Testis (tissue), 2 donors: ENCODE measurements at regions not wholly inside any gene's neighbourhood (a gene's known extent, or its start where the extent isn't known, plus 50 kb on each side); places are given as distances from the start of the nearest gene placed in this dataset.

Experiments used
- DNase-seq: peaks from one replicate; pipeline ENCODE4 v3.0.0-alpha.2; 2019
- H3K27ac ChIP-seq, 2 donors: fragments of 200-600 bp; sonication (generic); one replicate each; pipeline ENCODE4 v1.5.1; 2019
- H3K27me3 ChIP-seq: fragments of 200-600 bp; sonication (generic); one replicate; pipeline ENCODE4 v1.5.1; 2019
- H3K36me3 ChIP-seq: fragments of 200-600 bp; sonication (generic); one replicate; pipeline ENCODE4 v1.5.1; 2017; ENCODE audit warnings: low read depth; ENCODE audit errors: missing control alignments
- H3K4me1 ChIP-seq: fragments of 200-600 bp; sonication (generic); one replicate; pipeline ENCODE4 v1.5.1; 2019
- H3K4me3 ChIP-seq, 2 donors: fragments of 200-600 bp; sonication (generic); one replicate each; pipeline ENCODE4 v1.5.1; 2017 to 2019
- H3K9me3 ChIP-seq: fragments of 200-600 bp; sonication (generic); one replicate; pipeline ENCODE4 v1.5.1; 2017
- POLR2A ChIP-seq: fragments of 450-650 bp; IDR thresholded peaks from one replicate; pipeline ENCODE4 v1.6.1; 2017; ENCODE audit warnings: antibody characterized with exemption, mild to moderate bottlenecking, moderate library complexity
- WGBS, 2 donors: methylation state at CpG; one replicate each; pipeline ENCODE4 v1.1.5; 2018; 5-methylcytosine and 5-hydroxymethylcytosine counted together
- intact Hi-C: fragments of 100-400 bp; cut with DNase I; formaldehyde crosslinking; loops from one replicate; pipeline ENCODE4 v1.15.1; 2023; ENCODE audit warnings: low total_unique reads
- TF ChIP-seq, protein P1 (sequence below), 3 experiments: fragments of 450-650 bp in 2 of 3; fragments of 200-600 bp in 1 of 3; sonication (generic) in 1 of 3; IDR thresholded peaks; one replicate each; pipeline ENCODE4 v1.5.1; 2016 to 2019; ENCODE audit warnings: antibody characterized with exemption in 3 of 3, mild to moderate bottlenecking in 2 of 3, moderate library complexity in 1 of 3

DNA sequence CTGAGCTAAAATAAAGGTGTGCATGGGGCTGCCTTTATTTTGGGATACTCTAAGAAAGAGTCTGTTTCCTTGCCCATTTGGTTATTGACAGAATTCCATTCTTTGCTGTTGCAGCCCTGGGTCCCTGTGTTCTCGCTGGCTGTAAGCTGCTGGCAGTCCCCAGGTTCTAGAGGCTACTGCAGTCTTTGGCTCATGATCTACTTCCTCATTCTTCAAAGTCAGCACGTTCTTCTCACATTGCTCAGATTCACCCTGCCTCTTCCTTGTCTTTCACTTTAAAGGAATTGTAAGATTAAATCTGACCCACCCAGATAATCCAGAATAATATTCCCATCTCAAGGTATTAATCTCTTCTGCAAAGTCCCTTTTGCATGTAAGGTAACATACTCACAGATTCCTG, 620.3 kb downstream of the CCSER2 start:
- intact Hi-C loops, result no loop called here
- H3K4me1 ChIP-seq, result no peaks in the 10 kb centered on the region

DNA sequence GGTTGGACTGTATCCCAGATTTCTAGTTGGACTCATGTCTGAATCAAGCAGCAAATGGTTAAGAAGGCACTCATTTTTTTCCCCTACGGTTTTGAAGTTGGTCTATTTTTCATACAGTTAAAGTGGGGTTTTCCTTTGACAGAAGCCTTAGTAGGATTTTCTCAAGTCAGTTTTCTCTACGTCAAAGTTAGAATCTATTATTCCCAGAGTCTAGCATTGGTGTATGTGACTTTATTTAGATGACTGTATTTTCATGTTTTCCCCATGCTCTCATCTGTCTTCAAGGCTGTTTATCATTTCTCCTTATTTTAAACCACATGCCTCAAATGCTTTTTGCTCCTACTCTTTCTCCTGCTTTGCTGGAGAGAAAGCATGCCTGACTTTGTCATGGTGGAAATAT, 623.2 kb downstream of the CCSER2 start:
- Histone ChIP-seq H3K4me3 (no peak overlapping the region), H3K27me3 (no peaks in the 10 kb centered on the region), H3K9me3 (no peaks in the 10 kb centered on the region), H3K27ac (no peak overlapping the region), H3K4me1 (no peaks in the 10 kb centered on the region), H3K36me3 (no peaks in the 10 kb centered on the region)
- DNase-seq, result no peak
- intact Hi-C loops, result no loop called here
- WGBS, 2 donors, result 75 to 85% methylated on average over 2 of the region's 2 CpGs
- no peak for TF ChIP-seq POLR2A
- TF ChIP-seq, protein P1, sequence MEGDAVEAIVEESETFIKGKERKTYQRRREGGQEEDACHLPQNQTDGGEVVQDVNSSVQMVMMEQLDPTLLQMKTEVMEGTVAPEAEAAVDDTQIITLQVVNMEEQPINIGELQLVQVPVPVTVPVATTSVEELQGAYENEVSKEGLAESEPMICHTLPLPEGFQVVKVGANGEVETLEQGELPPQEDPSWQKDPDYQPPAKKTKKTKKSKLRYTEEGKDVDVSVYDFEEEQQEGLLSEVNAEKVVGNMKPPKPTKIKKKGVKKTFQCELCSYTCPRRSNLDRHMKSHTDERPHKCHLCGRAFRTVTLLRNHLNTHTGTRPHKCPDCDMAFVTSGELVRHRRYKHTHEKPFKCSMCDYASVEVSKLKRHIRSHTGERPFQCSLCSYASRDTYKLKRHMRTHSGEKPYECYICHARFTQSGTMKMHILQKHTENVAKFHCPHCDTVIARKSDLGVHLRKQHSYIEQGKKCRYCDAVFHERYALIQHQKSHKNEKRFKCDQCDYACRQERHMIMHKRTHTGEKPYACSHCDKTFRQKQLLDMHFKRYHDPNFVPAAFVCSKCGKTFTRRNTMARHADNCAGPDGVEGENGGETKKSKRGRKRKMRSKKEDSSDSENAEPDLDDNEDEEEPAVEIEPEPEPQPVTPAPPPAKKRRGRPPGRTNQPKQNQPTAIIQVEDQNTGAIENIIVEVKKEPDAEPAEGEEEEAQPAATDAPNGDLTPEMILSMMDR (IDR thresholded peaks at IDR 0.05), result no peak

More for the DNA sequence above, 620.3 kb downstream of the CCSER2 start:
- TF ChIP-seq POLR2A, result no peak
- TF ChIP-seq, protein P1 (IDR thresholded peaks at IDR 0.05), result no peak
- Histone ChIP-seq H3K27ac (no peak overlapping the region), H3K4me3 (no peak overlapping the region), H3K36me3 (no peaks in the 10 kb centered on the region), H3K27me3 (no peaks in the 10 kb centered on the region), H3K9me3 (no peaks in the 10 kb centered on the region)
- 26 to 46% methylated on average over 2 of the region's 2 CpGs for WGBS, 2 donors
- no peak for DNase-seq

DNA sequence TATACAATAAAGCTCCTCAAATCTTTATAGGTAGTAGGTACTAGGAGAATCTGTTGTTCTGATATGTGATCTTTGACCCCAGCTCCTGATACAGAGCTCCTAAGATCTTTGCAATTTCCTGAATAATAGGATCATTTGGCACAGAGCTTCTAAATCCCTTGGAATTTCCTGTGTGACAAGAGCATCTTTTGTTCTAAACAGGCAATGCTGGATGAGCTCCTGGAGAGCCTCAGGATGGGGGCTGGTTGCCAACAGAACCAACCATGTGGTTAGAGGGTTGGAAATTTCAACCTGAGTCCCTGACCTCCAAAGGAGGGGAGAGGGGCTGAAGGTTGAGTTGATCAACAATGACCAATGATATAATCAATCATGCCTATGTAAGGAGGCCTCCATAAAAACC, 629.0 kb downstream of the CCSER2 start:
- TF ChIP-seq, protein P1 (IDR thresholded peaks at IDR 0.05), result no peak
- TF ChIP-seq POLR2A, result no peak
- Histone ChIP-seq H3K4me3 (no peak overlapping the region), H3K27me3 (no peaks in the 10 kb centered on the region), H3K4me1 (no peaks in the 10 kb centered on the region), H3K27ac (no peak overlapping the region), H3K9me3 (no peaks in the 10 kb centered on the region), H3K36me3 (no peaks in the 10 kb centered on the region)
- intact Hi-C loops, result no loop called here
- DNase-seq, result no peak

DNA sequence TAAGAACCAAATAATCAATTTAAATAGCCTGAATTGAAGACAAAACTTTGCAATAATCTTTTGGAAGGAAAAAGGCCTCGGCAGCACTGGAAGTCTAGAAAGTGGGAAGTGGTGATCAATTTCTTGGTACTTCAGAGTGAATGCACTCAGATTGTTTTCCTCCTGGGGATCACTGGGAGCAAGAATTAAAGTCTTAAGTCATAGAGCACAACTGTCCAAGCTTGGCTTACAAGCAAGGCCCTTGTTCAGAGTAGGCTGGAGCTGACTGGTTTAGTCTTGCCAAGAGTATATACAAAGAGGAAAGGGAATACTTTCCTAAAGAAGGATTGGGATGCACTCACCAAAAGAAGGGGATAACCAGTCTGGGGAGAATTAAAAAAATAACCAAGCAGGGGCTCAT, 637.1 kb downstream of the CCSER2 start:
- no peak for DNase-seq
- 90 to 97% methylated on average over 1 of the region's 1 CpG for WGBS, 2 donors

More for the DNA sequence above, 637.1 kb downstream of the CCSER2 start:
- no peaks in the 10 kb centered on the region for H3K9me3 ChIP-seq
- H3K36me3 ChIP-seq, result no peaks in the 10 kb centered on the region
- no peak overlapping the region for H3K27ac ChIP-seq
- TF ChIP-seq, protein P1 (IDR thresholded peaks at IDR 0.05), result no peak
- TF ChIP-seq POLR2A, result no peak
- no peaks in the 10 kb centered on the region for H3K27me3 ChIP-seq
- no peak overlapping the region for H3K4me3 ChIP-seq
- no peaks in the 10 kb centered on the region for H3K4me1 ChIP-seq
- intact Hi-C loops, result no loop called here
